ENCODE measurements at regions not wholly inside any gene's neighbourhood (a gene's known extent, or its start where the extent isn't known, plus 50 kb on each side); places are given as distances from the start of the nearest gene placed in this dataset.

DNA sequence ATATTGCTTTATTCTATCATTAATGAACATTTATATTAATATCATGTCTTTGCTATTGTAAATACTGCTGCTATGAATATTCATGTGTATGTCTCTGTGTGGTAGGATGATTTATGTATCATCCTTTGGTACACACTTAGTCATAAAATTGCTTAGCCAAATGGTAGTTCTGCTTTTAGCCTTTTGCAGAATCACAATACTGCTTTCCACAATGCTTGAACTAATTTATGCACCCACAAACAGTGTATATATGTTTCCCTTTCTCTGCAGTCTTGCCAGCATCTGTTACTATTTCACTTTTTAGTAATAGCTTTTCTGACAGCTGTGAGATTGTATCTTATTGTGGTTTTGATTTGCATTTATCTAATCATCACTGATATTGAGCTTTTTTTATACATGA lies 254.3 kb upstream of the RBMY1B start:
- no peak overlapping the region for H3K4me3 ChIP-seq (ENCODE audit: low read depth, low read length)
- TF ChIP-seq, protein P1, sequence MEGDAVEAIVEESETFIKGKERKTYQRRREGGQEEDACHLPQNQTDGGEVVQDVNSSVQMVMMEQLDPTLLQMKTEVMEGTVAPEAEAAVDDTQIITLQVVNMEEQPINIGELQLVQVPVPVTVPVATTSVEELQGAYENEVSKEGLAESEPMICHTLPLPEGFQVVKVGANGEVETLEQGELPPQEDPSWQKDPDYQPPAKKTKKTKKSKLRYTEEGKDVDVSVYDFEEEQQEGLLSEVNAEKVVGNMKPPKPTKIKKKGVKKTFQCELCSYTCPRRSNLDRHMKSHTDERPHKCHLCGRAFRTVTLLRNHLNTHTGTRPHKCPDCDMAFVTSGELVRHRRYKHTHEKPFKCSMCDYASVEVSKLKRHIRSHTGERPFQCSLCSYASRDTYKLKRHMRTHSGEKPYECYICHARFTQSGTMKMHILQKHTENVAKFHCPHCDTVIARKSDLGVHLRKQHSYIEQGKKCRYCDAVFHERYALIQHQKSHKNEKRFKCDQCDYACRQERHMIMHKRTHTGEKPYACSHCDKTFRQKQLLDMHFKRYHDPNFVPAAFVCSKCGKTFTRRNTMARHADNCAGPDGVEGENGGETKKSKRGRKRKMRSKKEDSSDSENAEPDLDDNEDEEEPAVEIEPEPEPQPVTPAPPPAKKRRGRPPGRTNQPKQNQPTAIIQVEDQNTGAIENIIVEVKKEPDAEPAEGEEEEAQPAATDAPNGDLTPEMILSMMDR (IDR thresholded peaks at IDR 0.05; ENCODE audit: insufficient read depth, low read depth, low read length), result no peak
- no peak for DNase-seq (ENCODE audit: low read depth)

DNA sequence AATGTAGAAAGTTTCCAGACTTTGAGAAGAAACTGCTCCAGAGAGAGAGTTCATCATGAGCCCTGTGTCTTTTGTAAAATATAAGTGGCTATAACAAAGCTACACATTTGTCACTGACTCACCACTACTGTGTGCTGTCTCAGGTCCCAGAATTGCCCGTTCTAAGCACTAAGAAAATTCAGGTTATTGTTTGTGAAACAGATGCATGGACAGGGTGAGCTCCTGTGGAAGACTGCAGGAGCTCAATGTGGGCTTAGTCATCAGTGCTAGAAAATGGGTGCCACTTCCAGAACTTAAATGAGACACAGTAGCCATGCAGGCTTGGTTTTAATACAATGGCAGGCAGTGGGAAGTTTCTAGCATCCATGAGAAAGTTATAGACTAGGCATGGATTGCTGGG lies 251.4 kb upstream of the RBMY1B start:
- TF ChIP-seq, protein P1 (IDR thresholded peaks at IDR 0.05; ENCODE audit: insufficient read depth, low read depth, low read length), result no peak

DNA sequence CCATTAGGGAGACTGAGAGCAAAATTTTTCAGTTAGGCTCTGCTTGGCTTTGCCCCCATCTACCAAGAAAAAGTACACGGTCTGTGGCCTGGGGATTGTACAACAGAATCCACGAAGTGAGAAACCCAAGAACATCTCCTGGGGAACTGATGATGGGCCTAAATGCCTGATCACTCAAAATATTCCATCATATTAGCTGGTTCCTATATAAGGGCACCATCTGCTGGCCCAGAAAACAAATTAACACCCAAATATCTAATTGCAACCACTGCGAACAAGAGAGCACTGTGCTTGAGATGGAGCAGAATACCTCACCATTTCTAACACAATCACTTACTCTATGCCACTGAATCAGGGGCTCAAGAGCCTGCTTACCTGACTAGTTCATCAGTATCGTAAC lies 250.8 kb upstream of the RBMY1B start:
- no peak for DNase-seq (ENCODE audit: low read depth)
- TF ChIP-seq, protein P1 (IDR thresholded peaks at IDR 0.05; ENCODE audit: insufficient read depth, low read depth, low read length), result no peak
- no peak overlapping the region for H3K4me3 ChIP-seq (ENCODE audit: low read depth, low read length)

More for the DNA sequence above, 251.4 kb upstream of the RBMY1B start:
- no peak overlapping the region for H3K4me3 ChIP-seq (ENCODE audit: low read depth, low read length)
- DNase-seq (ENCODE audit: low read depth), result no peak

DNA sequence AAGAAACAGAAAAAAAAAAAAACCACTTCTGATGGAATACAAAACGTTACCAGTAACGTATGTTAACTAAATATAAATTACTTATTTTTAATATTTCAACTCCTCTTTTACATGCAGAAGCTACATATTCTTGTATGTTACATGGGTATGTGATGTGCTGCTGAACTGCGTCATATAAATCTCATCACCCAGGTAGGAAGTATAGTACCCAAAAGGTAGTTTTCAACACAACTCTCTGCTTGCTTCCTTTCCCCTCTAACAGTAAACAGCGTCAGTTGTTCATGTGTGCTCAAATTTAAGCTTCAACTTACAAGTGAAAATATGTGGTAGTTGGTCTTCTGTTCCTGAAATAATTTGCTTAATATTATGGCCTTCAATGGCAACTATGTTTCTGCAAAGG lies 250.0 kb upstream of the RBMY1B start:
- no peak for DNase-seq (ENCODE audit: low read depth)
- no peak overlapping the region for H3K4me3 ChIP-seq (ENCODE audit: low read depth, low read length)
- TF ChIP-seq, protein P1 (IDR thresholded peaks at IDR 0.05; ENCODE audit: insufficient read depth, low read depth, low read length), result no peak

DNA sequence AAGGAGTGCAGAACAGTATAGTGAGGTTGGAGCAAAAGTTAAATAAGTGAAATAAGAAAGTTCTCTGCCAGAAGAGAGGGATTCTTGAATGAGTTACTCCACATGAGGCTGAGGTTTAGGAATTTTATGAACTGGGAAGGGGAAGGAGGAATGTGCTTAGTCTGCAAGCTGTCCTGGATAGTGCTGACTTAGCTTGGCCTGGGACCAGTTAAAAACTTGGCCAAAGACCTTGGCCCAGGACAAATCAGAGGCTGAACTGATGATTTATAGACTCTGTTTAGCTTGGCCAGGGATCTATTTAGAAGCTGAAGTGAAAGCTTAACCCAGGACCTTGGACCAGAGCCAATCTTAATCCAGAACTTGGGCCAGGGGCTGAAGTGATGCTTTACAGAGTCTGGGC lies 244.4 kb upstream of the RBMY1B start:
- peak; percentile 0 for DNase-seq (ENCODE audit: low read depth)
- TF ChIP-seq, protein P1 (IDR thresholded peaks at IDR 0.05; ENCODE audit: insufficient read depth, low read depth, low read length), result no peak
- no peak overlapping the region for H3K4me3 ChIP-seq (ENCODE audit: low read depth, low read length)

DNA sequence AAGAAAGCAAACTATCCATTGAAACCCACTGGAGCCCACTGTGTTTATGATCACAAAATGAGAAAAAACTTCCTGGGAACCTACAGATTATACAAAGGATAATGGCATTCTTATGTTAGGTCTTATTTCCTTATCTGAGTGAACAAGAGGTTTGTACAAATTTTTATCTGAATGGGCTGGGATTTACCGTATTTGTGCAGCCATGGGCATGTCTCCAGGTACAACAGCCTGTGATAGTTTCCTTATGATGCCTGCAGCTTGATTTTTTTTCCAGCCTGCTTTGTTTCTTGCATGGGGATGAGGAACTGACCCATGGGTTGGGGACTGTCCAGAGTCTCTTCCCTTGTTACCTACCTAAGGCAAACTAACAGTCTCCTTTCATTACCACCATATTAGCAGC lies 244.0 kb upstream of the RBMY1B start:
- DNase-seq (ENCODE audit: low read depth), result no peak
- TF ChIP-seq, protein P1 (IDR thresholded peaks at IDR 0.05; ENCODE audit: insufficient read depth, low read depth, low read length), result no peak
- H3K4me3 ChIP-seq (ENCODE audit: low read depth, low read length), result no peak overlapping the region

DNA sequence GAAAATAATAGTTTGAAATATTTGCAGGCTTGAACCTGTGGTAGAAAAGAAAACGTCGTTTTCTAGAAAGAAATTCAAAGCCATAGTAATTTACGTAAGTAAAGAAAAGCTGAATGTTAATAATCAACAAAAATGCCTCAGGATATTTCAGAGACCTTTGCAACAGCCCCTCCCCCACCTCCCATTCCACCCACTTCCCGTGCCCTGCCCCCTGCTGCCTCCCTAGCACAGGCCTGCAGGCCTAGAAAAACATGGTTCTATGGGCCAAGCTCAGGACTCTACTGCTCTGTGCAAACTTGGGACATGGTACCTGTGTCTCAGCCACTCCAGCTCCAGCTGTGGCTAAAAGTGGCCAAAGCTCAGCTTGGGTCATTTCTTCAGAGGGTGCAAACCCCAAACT lies 223.4 kb upstream of the RBMY1B start:
- H3K4me3 ChIP-seq (ENCODE audit: low read depth, low read length), result no peak overlapping the region
- no peak for DNase-seq (ENCODE audit: low read depth)
- TF ChIP-seq, protein P1 (IDR thresholded peaks at IDR 0.05; ENCODE audit: insufficient read depth, low read depth, low read length), result no peak

All from fibroblast of villous mesenchyme (primary cell).